ENCODE measurements at regions not wholly inside any gene's neighbourhood (a gene's known extent, or its start where the extent isn't known, plus 50 kb on each side); places are given as distances from the start of the nearest gene placed in this dataset.
A peak's percentile ranks its signal among the peaks of the same experiment; 100 is the strongest.
"Not testable (repeated sequence)": the region's sequence is repeated elsewhere in the genome, so short reads cannot be mapped to it uniquely, and the experiment has no call there.

GRCh38 chr6:111925296-111925695 is 52.0 kb upstream of the FYN start:
- no peak for DNase-seq

DNA sequence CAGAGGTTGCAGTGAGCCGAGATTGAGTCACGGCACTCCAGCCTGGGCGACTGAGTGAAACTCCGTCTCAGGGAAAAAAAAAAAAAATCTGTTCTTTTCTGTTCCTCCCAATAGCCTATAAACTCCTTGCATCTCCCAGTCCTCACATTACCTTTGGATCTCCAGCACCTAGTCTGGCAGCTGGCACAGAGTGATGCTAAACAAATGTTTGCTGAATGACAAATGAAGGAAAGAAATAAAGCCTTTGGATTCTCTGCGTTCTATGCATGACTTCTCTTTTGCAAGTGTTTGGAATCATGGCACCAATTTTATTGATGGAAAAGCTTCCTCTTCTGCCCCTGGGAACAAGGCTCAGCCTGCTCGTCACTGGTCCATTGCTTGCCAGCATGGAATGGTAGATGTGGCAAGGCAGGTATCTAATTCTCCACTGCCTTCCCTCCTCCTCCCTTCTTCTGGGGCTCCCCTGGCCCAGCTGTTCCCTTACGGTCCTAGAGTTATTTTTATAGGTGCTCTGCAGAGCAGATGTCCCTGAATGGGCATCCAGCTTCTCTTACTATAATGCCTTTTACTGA is 53.6 kb upstream of the FYN start:
- DNase-seq = peak; percentile 47

- peak; percentile 50 for DNase-seq
These were observed 54.1 kb upstream of the FYN start for GRCh38 chr6:111927321-111927720.

DNA sequence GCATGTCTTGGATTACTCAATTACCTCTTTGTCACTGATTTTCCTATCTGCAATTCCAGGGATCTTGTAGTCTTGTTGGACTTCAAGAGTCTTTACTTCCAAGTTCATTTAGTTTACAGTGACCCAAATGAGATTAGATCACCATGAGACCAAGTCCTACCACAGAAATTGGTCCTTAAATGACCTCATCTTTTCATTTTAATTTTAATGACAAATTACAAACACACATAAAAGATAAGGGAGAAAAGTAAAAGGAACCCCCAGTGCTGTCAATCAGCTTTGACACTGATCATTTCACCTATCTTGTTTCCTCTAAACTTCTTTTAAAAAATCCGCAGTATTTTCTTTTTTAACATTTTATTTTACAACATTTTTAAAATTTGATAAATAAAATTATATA is 54.9 kb upstream of the FYN start:
- no peak for DNase-seq

DNA sequence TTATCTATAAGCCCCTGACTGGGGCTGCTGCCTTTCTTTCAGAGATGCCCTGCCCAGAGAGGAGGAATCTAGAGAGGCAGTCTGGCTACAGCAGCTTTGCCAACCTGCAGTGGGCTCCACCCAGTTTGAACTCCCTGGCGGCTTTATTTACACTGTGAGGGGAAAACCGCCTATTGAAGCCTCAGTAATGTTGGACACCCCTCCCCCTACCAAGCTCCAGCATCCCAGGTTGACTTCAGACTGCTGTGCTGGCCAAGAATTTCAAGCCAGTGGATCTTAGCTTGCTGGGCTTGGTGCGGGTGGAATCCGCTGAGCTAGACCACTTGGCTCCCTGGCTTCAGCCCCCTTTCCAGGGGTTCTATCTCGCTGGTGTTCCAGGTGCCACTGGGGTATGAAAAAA is 61.4 kb upstream of the FYN start:
- not testable (repeated sequence) for DNase-seq

DNA sequence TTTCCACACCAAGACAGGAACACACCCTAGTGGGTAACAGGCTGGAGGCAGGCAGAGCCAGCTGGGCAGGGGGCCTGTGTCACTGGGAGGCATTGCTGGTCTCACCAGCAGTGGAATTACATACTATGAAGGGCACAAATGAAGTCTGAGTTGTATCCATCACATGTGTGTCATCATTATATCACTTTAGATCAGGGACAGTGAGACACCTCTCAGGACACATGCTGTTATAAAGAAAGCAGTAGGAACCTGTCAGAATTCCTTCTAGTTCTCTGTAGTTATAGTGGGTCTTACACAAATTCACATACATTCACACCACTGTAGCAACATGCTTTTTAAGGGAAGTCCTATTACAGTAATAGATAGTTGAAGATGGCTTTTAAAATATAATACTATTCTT is 63.5 kb upstream of the FYN start:
- DNase-seq = no peak

DNA sequence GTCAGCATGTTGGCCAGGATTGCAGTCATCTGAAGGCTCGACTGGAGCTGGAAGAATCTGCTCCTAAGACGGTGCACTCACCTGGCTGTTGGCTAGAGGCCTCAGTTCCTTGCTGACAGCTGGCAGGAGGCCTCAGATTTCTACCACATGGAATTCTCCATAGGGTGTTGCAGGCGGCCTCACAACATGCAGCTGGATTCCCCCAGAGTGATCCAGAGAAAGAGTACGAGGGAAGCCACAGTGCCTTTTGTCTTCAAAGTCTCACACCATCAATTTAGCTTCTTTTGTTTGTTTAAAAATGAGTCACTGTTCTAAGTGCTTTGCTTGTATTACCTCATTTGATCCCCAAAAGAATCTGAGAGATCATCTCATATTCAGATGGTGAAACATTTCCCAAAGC is 65.5 kb upstream of the FYN start:
- no peak for DNase-seq

GRCh38 chr6:111939902-111940301 is 66.7 kb upstream of the FYN start:
- no peak for DNase-seq

- no peak for DNase-seq
These were observed 67.5 kb upstream of the FYN start for GRCh38 chr6:111940801-111941200.

DNA sequence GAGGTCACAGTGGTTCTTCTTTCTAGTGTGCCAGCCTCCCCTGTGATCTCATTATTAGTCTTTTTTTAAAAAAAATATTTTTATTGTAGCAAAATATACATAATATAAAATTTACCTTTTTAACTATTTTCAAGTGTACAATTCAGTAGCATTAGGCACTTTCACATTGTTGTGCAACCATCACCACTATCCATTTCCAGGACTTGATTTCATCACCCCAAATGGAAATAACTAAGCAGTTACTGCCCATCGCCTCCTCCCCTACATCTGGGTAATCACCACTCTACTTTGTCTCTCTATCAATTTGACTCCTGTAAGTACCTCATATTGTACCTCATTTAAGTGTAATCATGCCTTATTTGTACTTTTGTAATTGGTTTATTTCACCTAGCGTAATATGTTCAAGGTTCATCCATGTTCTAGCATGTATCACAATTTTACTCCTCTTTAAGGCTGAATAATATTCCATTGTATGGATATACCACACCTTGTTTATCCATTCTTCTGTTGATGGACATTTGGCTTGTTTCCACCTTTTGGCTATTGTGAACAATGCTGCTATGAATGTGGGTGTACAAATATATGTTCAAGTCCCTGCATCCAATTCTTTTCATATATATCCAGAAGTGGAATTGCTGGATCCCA is 68.6 kb upstream of the FYN start:
- DNase-seq = no peak

- no peak for DNase-seq
These were observed 69.3 kb upstream of the FYN start for GRCh38 chr6:111942561-111942960.

DNA sequence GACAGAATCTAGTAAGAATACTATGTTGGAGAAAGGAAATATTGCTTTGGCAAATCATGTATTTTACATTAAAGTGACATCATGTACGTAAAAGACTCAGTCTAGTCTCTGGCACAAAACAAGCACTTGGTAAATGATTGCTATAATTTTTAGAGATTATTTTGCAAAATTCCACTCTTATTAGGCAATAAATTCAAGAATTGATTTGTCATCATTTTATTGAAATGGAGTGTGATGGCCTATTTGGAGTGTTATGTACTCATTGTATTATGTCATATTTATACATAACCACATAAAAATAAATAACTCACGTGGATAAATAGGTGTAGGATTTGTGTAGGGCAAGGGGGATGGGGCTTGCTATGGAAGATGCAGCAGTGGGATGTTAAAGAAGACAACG is 70.0 kb upstream of the FYN start:
- no peak for DNase-seq

- no peak for DNase-seq
These were observed 70.5 kb upstream of the FYN start for GRCh38 chr6:111943726-111944125.

DNA sequence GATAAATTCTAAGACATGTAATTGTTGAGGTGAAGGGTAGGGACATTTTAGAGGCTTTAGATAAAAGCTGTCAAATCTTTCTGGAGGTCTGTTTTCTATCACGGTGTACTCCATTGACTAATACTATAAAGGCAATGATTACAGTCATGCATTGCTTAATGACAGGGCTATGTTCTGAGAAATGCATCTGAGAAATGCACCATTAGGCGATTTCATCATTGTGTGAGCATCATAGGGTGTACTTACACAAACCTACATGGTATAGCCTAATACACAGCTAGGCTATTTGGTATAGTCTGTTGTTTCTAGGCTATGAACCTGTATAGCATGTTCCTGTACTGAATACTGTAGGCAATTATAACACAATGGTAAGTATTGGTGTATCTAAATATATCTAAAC is 71.3 kb upstream of the FYN start:
- no peak for DNase-seq

- no peak for DNase-seq
These were observed 76.3 kb upstream of the FYN start for GRCh38 chr6:111949546-111949945.

DNA sequence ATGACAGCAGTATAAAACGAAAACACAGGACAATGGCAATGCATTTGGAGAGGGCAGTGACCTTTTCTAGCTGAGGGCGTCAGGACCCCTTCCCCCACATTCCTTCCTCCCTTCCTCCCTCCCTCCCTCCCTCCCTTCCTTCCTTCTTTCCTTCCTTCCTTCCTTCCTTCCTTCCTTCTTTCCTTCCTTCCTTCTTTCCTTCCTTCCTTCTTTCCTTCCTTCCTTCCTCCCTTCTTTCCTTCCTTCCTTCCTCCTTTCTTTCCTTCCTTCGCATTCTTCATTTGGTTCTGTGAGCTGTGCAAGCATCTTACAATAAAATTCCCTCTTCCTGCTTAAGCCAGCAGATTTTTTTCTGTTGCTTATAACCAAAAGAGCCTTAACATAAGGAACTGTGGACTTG is 76.7 kb upstream of the FYN start:
- not testable (repeated sequence) for DNase-seq

DNA sequence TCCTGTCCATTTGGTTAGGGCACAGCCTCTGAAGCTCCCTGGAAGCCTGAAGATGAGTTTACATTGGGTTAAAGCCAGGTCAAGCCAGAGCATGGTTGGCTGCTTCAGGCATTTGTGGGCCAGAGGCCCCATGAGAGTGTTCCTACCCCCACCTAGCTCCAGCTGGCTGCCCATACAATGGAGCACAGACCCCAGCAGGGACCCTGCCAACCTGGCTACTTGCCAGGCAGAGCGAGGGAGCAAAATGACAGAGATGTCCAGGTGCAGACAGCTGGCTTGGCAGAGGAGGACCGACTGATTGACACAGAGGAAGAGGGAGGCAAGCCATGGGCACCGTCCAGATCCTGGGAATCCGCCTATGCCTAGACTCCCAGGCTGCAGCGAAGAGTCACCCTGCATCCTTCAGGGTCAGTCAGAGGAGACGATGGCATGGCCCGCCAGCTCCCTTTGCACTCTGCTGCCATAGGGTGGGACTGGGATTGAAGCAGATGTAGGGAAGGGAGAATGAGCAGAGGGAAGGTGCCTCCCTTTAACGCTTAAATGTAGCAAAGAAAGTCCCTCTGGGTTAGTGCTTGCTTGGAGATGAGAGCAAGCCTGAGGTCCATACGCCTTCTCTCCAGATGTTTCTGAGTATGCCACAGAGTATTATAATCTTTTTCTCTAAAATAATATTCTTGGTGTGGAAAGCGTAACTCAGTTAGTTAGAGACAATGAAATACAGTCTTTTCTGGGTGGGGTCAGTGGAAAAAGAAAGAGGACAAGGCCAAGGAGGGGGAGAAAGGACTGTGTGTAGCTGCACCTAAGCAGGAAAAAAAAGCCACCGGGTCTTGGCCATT is 77.6 kb upstream of the FYN start:
- peak; percentile 67 for DNase-seq

GRCh38 chr6:111951497-111952085 is 78.3 kb upstream of the FYN start:
- DNase-seq = peak; percentile 33

- DNase-seq = no peak
These were observed 79.0 kb upstream of the FYN start for GRCh38 chr6:111952274-111952673.

DNA sequence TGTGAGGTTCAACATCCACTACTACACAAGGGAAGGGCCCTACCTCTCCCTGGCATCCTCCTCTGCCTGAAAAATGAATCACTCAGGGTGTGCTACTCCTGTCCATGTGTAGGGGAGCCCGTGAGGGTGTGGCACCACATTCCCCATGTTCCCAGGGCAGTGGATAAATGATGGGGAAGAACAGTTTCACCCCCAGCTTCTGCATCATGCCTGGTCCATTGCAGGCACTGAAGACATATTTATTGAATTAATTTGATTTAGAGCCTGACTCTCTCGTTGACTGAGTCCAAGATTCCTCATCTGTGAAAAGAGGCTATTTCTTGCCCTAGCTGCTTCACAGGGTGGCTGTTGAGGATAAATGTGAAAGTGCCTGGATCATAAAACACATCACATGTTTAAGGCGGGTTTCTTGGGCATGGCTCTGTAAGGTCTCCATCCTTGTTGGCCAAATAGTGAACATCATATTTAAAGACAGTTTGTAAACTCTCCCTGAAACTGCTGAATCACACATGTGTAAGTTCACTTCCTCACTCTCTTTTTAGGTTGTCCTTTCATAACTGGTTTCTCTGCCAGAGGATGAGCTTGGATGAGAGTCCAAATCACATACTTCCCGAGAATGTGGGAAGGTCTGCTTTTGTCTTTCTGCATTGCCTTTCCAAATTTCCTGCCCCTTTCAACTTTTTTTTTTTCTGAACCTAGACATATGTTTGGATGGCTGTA is 79.7 kb upstream of the FYN start:
- DNase-seq = no peak

- no peak for DNase-seq
These were observed 82.8 kb upstream of the FYN start for GRCh38 chr6:111956098-111956497.

DNA sequence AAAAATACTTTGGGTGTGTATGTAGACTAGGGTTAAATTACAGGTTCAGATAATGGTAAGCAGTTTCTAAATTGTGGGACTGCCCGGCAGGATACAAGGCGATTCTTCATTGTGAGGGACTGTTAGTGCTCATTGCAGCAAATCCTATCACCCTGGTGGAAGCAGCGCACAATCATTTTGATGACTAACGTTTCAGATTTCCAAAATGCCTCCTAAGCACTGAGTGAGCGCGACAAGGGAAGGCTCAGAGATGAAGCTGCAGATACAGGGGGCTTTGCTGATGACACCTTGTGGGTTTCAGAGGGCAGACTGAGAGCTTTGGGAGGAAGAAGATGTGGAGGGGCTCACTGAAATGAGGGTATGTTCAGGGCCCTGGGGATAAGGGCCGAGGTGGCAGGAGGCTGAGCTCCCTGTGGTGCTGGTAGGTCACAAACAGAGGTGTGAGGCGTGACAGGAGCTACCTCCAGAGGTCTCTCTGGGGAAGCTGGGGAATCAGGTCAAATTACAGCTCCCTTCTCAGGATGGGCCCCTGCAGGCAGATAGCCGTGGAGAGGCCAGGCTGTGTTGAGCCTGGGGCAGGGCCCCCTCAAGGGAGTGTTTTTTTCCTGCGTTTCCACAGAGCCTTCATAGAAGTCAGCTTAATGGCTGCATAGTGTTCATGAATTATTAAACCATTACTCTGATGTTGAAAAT is 84.5 kb upstream of the FYN start:
- peak; percentile 25 for DNase-seq

- no peak for DNase-seq
These were observed 85.3 kb upstream of the FYN start for GRCh38 chr6:111958534-111958933.
